AG20443 (cell line): ENCODE measurements at regions not wholly inside any gene's neighbourhood (a gene's known extent, or its start where the extent isn't known, plus 50 kb on each side); places are given as distances from the start of the nearest gene placed in this dataset.
"Not testable (repeated sequence)": the region's sequence is repeated elsewhere in the genome, so short reads cannot be mapped to it uniquely, and the experiment has no call there.

Source experiments
- DNase-seq: peaks from one replicate; pipeline ENCODE4 v3.0.0; 2012; ENCODE audit warnings: low spot score, mixed read lengths

- no peak for DNase-seq
Measured at GRCh38 chr11:57871231-57871630, 109.6 kb downstream of the CTNND1 start.

DNA sequence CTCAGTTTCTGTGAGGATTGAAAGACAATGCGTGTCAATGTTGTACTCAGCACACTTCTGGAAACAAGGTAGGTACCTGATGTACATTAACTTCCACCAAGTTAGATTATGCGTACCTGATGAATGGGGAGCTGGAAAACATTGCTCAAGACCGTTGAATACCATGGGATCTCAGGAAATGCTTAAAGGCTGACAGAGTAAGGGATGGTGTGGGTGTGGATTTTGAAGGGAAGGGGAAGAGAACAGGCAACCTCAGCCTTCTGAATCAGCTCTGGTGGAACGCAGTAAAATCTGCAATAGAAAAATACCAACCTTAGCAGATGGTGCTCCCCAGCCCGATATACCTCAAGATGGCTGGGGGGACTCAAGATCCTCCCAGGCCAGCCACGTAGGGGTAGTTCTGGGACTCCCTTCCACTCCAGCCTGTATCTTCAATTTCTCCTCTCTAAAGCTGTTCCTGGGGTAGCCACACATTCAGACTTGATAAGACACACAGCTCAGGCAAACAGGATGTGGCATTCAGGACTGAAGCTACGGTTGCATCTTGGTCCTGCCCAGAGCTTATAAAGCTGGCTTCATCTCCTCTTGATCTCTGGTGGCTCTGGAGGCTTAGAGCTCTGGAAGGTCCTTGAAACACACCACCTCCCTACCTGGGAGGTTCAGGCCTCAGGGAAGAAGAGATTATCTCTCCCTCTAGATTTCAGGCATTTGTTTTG is 111.8 kb downstream of the CTNND1 start:
- peak; percentile 60 for DNase-seq

GRCh38 chr11:57874981-57875380 is 113.4 kb downstream of the CTNND1 start:
- DNase-seq = no peak

DNA sequence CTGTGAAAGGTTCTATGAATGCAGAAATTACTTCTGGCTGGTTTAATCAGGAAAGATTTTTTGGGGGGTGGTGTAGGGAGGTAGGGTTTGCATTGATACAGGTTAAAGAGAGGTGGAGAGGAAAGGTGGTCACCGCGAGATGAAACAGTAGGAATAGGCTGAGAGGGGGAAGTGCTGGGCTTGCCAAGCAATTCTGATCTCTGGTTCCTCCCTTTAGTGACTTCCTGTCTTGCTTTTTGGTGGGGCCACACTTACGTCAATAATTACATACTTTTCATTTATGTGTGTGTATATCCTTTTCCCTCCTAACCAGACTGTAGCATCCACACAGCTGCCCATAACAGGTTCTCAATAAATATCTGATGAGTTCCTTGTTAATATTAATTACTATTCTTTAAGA is 120.0 kb downstream of the CTNND1 start:
- no peak for DNase-seq

DNA sequence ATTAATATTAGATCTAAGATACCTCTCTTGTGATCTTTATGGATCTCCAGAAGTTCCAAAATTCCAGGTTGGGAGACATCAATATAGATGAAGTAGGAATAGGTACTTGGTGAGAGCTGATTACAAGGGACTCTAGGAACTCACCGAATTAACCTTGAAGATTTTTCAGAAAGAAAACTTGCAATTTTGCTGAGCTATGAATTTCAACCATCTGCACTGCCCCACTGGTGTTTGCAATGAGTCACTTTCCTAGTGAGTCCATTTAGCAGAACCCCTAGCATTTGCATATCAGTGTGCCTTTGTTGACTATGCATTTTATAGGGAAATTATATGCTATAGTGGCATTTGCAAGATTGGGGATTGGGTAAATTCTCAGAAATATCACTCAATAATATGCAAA is 122.0 kb downstream of the CTNND1 start:
- DNase-seq = no peak

DNA sequence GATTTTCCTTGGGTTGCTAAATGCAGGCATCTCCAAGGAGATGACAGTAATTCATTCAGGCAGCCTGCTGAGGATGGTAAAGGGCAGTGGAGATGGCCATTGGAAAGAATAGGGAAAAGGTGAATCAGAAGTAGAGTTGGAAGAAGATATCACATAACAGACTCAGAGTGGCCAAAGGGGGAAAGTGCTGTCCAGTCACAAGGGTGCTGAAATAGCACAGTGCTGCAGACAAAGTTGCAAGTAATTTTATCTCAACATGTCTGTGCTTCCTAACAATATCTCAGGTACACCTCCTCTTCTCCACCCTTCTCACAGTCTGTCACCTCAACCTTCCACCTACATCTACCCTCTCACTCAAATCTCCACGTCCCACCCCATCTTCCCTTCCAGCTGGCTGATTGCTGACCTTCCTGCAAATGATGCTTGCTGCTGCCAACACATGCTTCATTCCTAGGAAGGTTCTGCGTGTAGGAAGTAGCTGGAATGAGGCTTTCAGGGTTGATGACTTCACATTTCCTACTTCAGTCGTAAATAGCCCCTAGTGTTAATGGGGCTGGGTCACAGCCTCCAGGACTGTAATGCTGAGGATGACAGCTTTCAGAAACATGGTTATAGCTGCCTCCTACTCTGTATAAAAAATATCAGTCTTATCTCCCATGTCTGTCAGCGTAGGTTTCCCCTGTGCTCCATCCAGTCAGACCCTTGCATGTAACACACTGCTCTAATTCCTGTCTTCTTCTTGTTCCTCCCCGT is 123.9 kb downstream of the CTNND1 start:
- DNase-seq = peak; percentile 42

- no peak for DNase-seq
Measured at GRCh38 chr11:57888386-57888785, 126.8 kb downstream of the CTNND1 start.

DNA sequence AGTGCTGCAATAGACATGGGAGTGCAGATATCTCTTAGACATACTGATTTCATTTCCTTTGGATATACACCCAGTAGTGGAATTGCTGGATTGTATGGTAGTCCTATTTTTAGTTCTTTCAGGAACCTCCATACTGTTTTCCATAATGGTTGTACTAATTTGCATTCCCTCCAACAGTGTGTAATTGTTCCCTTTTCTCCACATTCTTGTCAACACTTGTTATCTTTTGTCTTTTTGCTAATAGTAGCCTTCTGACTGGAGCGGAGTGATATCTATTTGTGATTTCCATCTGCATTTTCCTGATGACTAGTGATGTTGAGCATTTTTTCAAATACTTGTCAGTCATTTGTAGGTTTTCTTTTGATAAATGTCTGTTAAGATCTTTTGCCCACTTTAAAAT is 128.9 kb downstream of the CTNND1 start:
- DNase-seq = no peak

- not testable (repeated sequence) for DNase-seq
Measured at GRCh38 chr11:57893200-57893599, 130.5 kb upstream of the OR9Q1 start.

- DNase-seq = no peak
Measured at GRCh38 chr11:57896361-57897145, 127.1 kb upstream of the OR9Q1 start.

DNA sequence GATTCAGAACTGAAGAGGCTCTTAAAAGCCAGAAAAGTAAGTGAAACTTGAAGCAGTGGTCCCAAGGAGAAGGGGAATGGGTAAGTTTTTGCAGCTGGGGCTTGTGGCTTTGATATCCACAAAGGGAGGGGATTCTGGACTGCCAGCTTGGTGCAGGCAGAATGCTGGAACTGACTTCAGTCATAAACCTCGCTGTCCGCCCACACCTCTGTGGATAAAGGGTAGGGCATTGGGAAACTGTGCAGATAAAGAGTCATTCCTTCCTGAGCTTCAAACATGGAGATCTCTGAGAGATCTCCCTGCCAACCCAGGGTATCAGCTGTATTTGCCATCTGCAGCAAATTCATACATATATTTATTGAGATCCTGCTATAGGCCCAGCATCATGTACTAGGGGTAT is 124.3 kb upstream of the OR9Q1 start:
- DNase-seq = no peak

GRCh38 chr11:57900320-57900719 is 123.4 kb upstream of the OR9Q1 start:
- DNase-seq = no peak

GRCh38 chr11:57901278-57901677 is 122.4 kb upstream of the OR9Q1 start:
- DNase-seq = no peak

DNA sequence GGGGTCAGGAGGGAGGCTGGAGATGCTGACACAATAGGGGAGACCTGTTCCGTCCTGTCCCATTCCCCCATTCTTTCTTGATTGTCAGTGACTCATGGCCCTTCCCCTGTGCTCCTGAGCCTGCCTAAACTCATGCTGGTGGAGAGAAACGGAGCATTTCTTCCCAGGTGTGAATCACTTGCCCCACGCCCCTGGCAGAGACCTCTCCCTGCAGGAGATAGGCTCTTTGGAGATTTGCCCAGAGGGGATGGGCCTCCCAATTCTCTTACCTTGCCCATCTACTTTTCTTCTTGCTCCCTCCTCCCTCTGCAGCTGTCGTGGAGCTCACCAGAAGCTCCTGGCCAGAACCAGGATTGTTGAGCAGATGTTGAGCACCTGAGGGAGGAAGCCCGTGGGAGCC is 121.9 kb upstream of the OR9Q1 start:
- no peak for DNase-seq

DNA sequence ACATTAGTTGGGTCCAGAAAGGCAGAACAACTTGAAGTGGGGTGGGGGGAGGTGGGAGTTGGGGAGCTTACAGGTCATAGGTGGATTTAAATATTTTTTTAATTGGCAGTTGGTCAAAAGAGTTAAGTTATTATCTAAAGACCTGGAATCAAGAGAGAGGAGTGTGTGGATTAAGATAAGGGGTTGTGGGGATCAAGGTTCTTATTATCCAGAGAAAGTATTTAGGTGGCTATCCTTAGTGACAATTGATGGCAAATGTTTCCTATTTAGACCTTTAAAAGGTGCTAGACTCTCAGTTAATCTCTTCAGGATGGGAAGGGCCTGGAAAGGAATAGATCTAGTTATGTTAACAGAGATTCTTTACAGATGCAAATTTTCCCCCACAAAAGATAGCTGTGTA is 120.7 kb upstream of the OR9Q1 start:
- no peak for DNase-seq

DNA sequence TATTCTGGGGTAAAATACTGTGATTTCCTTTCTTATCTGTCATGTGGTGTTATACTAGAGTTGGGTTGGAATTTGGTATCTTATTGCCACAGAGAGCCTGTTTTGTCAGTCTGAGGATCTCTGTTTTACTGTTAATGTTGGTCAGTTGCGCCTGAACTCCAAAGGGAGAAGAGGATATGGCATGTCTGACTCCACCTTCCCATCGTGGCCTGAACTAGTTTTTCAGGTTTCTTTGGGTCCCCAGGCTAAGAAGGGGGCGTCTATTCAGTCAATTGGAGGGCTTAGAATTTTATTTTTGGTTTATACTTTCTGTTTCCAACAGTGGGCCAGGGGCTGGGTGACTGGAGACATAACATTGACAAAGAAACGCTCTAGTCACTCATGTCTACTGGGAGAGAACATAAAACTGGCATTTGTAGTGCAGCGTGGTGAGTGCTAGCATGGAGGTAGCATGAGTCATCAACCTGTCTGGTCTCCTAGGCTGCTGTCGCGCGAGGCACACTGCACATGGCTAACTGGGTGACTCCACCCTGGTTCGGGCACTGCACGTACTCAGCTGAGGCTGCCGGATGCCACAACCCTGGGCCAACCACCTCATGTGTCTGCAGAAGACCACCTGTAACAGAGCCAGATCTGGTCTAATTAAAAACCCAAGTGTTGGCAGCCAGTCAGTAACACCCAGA is 120.1 kb upstream of the OR9Q1 start:
- no peak for DNase-seq

GRCh38 chr11:57904376-57904775 is 119.3 kb upstream of the OR9Q1 start:
- no peak for DNase-seq

- DNase-seq = no peak
Measured at GRCh38 chr11:57905439-57905838, 118.2 kb upstream of the OR9Q1 start.

DNA sequence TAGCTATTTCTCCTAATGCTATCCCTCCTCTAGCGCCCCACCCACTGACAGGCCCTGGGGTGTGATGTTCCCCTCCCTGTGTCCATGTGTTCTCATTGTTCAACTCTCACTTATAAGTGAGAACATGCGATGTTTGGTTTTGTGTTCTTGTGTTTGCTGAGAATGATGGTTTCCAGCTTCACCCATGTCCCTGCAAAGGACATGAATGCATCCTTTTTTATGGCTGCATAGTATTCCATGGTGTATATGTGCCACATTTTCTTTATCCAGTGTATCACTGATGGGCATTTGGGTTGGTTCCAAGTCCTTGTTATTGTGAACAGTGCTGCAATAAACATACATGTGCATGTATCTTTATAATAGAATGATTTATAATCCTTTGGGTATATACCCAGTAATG is 115.3 kb upstream of the OR9Q1 start:
- not testable (repeated sequence) for DNase-seq

DNA sequence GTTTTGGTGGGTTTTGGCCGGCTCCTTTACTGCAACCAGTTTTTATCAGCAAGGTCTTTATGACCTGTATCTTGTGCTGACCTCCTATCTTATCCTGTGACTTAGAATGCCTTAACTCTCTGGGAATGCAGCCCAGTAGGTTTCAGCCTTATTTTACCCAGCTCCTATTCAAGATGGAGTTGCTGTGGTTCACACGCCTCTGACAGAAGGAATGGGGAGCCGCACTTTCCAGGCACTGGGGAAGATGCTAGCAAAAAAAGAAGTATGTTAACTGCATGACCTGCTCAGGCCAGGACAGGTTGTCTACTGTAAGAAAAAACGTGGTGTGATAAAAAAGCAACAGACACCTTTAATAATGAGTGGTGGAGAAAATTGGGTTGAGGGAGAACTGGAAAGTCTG is 112.2 kb upstream of the OR9Q1 start:
- not testable (repeated sequence) for DNase-seq

DNA sequence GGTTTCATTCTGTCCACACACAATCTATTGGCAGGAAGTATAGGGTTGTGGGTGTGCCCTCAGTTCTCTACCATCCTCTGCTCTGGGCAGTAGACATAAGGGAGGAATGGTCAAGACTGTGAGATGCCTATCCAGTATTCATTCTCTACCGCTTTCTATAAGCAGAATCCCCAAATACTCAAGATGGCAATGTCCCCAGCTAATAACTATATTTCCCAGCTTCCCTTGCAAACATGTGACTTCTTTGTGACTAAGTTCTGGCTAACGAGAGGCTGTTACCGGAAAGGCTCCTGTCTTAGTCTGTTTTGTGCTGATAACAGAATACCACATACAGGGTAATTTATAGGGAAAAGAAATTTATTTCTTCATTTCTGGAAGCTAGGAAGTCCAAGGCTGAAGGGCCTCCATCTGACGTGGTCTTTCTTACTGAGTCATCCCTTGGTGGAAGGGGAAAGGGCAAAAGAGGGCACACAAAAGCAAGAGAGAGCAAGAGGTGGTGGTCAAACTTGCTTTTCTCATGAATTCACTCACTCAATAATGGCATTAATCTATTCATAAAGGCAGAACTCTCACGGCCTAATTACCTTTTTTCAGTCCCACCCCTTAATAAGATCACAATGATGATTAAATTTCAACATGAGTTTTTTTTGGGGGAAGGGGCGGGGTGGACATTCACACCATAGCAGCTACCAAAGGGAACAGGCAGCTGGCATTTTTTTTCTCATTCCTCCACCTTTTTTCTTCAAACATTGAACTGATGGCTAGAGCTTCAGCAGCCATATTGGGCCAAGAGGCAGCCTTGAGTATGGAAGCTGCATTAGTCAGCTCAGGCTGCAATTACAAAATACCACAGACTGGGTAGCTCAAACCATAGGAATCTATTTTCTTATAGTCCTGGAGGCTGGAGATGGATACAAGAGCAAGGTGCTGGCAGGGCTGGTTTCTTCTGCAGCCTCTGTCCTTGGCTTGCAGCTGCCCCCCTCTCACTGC is 109.7 kb upstream of the OR9Q1 start:
- no peak for DNase-seq
